ENCODE measurements at regions not wholly inside any gene's neighbourhood (a gene's known extent, or its start where the extent isn't known, plus 50 kb on each side); places are given as distances from the start of the nearest gene placed in this dataset.
"Not testable (repeated sequence)": the region's sequence is repeated elsewhere in the genome, so short reads cannot be mapped to it uniquely, and the experiment has no call there.

- not testable (repeated sequence) for DNase-seq
Measured at GRCh38 chr11:42881335-42881734, 430.5 kb upstream of the API5 start.

DNA sequence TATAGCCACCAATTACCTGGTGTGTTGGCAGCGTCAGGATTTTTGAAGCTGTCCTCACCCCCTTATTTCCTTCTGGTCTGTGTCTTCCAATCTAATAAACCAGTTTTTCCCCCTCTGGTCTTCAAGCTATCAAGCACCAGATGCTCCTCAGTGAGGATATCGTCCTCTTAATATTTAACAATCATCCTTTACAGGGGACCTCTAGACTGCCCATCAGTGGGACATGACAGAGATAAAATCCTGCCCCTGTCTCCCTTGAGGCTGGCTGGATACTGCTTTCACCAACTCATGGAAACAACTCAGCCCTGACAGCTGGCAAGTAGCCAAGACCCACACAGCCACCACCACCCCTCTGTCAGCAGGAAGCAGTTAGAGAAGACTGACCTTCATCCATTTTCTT is 421.0 kb upstream of the API5 start:
- DNase-seq, result no peak

- no peak for DNase-seq
Measured at GRCh38 chr11:42901084-42901483, 410.7 kb upstream of the API5 start.

GRCh38 chr11:42906226-42906625 is 405.6 kb upstream of the API5 start:
- no peak for DNase-seq

- no peak for DNase-seq
Measured at GRCh38 chr11:42913731-42914130, 398.1 kb upstream of the API5 start.

DNA sequence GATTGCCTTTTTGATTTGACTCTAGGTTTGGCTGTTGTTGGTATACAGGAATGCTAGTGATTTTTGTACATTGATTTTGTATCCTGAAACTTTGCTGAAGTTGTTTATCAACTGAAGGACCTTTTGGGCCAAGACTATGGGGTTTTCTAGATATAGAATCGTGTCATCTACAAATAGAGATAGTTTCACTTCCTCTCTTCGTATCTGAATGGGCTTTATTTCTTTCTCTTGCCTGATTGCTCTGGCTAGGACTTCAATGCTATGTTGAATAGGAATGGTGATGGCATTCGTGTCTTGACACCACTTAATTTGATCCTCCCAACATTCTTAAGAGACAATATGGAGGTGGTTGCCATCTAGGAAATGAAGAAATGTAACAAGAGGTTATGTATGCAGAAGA is 388.1 kb upstream of the API5 start:
- no peak for DNase-seq

- no peak for DNase-seq
Measured at GRCh38 chr11:42925916-42926315, 385.9 kb upstream of the API5 start.

- no peak for DNase-seq
Measured at GRCh38 chr11:42947405-42947804, 364.4 kb upstream of the API5 start.

- not testable (repeated sequence) for DNase-seq
Measured at GRCh38 chr11:42949738-42950376, 361.9 kb upstream of the API5 start.

DNA sequence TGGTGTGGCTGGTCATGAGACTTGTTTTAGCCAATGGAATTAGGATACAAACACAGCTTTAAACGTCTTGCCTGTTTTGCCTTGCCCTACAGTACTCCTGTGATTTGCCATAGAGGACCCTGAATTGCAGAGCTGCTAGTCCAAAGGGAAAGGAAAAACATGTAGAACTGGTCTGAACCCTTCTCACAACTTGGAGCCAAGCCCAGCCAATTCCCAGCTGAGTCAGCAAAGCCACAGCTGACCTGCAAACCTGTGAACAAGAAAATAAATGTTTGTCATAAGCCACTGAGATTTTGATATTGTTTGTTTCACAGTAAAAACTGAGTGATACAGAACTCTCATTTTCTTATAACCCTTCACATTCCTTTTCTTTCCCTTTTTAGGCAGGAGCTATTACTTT is 360.5 kb upstream of the API5 start:
- no peak for DNase-seq

DNA sequence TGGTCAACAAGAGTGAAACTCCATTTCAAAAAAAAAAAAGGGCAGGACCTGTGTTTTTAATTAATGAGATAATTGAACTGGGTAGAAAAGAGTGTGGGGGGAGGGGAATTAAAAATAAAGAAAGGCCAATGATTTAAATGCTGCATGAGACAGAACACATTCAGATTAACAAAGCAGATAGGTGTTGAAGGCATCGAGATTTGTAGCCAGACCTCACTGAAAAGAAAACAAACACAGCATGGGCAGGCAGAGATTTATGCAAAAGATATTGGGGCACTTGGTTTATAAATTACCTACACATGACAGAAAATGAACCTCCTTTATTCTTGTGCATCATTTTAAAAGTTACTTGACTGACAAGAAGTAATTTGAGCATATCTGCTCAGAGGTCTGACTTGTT is 354.0 kb upstream of the API5 start:
- DNase-seq, result no peak

GRCh38 chr11:42958635-42959034 is 353.2 kb upstream of the API5 start:
- no peak for DNase-seq

- no peak for DNase-seq
Measured at GRCh38 chr11:42960521-42961088, 351.2 kb upstream of the API5 start.

DNA sequence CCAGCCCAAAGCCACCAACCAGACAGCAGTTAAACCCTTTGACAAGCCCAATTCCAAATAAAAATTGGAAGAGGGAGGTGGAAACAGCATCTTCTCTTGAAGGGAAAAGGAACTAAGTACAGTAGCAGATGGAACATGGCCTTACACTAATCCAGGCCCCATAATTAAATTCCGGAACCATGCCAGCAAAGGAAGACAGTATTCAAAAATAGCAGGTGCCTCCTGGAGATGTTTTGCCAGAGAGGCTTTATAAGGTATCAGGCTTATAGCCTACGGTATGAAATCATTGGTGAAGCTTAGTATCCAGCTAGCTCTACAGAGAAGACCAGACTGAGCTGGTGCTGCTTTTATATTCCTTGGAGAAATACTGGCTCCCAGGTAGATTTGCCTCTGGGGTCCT is 344.1 kb upstream of the API5 start:
- DNase-seq, result no peak

GRCh38 chr11:42972741-42973140 is 339.1 kb upstream of the API5 start:
- no peak for DNase-seq

DNA sequence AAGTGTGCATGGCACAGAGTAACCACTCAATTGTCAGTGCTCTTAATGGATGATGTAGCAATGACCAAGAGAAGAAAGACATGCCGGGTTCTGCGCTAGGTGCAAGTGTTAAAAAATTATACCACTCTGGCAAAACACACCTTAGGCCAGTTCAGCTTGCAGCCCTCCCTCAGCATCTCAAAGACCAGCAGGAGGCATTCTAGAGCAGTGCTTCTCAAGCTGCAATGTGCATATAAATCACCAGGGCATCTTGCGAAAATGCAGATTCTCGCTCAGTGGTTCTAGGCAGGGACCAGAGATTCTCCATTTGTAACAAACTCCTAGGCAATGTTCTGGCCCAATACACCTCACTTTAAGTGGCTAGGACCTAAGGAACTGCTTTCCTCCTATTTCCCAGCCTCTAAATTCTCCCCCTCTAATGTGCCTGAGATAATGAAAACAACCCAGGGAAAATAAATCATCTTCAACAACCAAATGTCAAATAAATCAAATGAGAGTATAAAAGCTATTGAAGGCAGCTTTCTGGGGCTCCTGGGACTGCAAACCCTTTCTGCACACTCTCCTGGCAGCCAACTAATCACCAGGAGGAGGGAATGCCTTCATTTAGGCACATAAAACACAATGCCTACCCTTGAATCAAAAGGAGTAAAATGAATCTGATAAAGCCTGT is 337.2 kb upstream of the API5 start:
- DNase-seq, result no peak

DNA sequence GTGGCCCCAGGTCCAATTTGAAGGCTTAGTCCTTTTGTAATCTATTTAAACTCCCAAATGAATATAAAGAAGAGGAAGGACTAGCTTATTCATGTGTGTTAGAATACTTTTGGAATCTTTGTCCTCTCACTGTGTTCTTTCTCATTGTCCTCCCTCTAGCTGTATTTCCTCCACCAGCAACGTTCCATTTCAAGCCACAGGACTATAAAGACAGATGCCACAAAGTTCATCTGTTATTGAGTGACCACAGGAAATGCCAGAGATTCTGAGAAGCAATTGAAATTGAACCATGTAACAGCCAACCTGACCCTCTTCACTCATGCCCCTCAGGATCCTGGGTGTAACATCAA is 336.6 kb upstream of the API5 start:
- no peak for DNase-seq

GRCh38 chr11:42976636-42977217 is 335.1 kb upstream of the API5 start:
- no peak for DNase-seq

- DNase-seq, result no peak
Measured at GRCh38 chr11:42992594-42992993, 319.2 kb upstream of the API5 start.

GRCh38 chr11:42996421-42997307 is 315.1 kb upstream of the API5 start:
- DNase-seq, result no peak

DNA sequence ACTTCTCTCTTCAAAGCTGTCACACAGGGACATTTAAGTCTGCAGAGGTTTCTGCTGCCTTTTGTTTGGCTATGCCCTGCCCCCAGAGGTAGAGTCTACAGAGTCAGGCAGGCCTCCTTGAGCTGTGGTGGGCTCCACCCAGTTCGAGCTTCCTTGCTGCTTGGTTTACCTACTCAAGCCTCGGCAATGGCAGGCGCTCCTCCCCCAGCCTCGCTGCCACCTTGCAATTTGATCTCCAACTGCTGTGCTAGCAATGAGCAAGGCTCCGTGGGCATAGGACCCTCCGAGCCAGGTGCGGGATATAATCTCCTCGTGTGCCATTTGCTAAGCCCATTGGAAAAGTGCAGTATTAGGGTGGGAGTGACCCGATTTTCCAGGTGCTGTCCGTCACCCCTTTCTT is 306.9 kb upstream of the API5 start:
- not testable (repeated sequence) for DNase-seq

DNA sequence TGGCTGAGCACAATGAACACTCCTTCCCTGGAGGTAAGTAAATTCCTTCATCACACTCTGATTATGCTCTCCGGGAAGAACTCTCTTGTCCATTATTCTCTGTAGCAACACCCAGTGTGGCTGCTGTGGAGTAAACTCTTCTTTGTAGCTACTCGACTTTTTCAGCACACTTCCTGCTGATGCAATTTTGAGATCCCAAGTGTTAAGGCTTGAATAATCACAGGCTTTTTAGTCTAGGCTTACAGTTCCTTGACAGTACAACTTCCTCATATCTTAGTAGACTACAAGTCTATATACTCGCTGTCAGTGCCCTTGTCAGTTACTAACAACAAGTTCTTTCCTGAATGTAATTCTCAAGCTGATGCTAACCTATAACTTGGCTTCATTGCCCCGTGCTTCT is 301.8 kb upstream of the API5 start:
- DNase-seq, result no peak

- DNase-seq, result no peak
Measured at GRCh38 chr11:43012606-43013005, 299.2 kb upstream of the API5 start.

All from NCI-H1694 treated with DMSO at 0.1 percent for 48 hours (cell line).